ENCODE measurements at regions not wholly inside any gene's neighbourhood (a gene's known extent, or its start where the extent isn't known, plus 50 kb on each side); places are given as distances from the start of the nearest gene placed in this dataset.

- H3K27ac Mint-ChIP-seq = no peak overlapping the region
- no peak overlapping the region for H3K27ac ChIP-seq (ENCODE audit: insufficient read length, low read depth, low read length)
- H3K4me3 Mint-ChIP-seq = no peak overlapping the region
- H3K56ac ChIP-seq (ENCODE audit: insufficient read length, low read depth, low read length) = no peak overlapping the region
- WGBS (ENCODE audit: extremely low coverage, insufficient read length, low lambda C conversion rate) = no CpG with 5 or more reads among the region's 7 CpGs
- no peak for TF ChIP-seq CTCF (conservative IDR thresholded peaks at IDR 0.05)
- H3K23ac ChIP-seq (ENCODE audit: insufficient read length, low read depth, low read length) = no peak overlapping the region
- H3K79me1 ChIP-seq (ENCODE audit: insufficient read depth, low read depth, low read length, poor library complexity, severe bottlenecking) = no peaks in the 10 kb centered on the region
- no peak overlapping the region for H2AFZ ChIP-seq (ENCODE audit: low read length)
- H3K27me3 ChIP-seq (ENCODE audit: insufficient read depth, low read length) = no peaks in the 10 kb centered on the region
- H3K9me3 Mint-ChIP-seq = no peaks in the 10 kb centered on the region; a peak in 1 of 5 replicates
- H3K36me3 Mint-ChIP-seq (ENCODE audit: insufficient read depth in 1 of 3, low read depth in 3 of 3) = no peaks in the 10 kb centered on the region
- no peaks in the 10 kb centered on the region for H4K20me1 ChIP-seq (ENCODE audit: control insufficient read depth, insufficient read depth, insufficient read length)
- no peak overlapping the region for H2AK5ac ChIP-seq (ENCODE audit: insufficient read length, low read length)
- no peaks in the 10 kb centered on the region for H3K23me2 ChIP-seq (ENCODE audit: insufficient read length, low read depth, low read length, poor library complexity, severe bottlenecking)
- H2BK5ac ChIP-seq (ENCODE audit: insufficient read length, low read length) = no peak overlapping the region
- peaks cover 1% of the 10 kb centered on the region; the same call in 1 of the 2 replicates for H3K27me3 Mint-ChIP-seq (ENCODE audit: low read depth)
- H3K4me1 ChIP-seq (ENCODE audit: insufficient read depth, low read length) = no peaks in the 10 kb centered on the region
- no peak overlapping the region for H2BK20ac ChIP-seq (ENCODE audit: low read depth, low read length, poor library complexity, severe bottlenecking)
- no peak overlapping the region for H2BK15ac ChIP-seq (ENCODE audit: low read depth, low read length)
- H3K4me2 ChIP-seq (ENCODE audit: insufficient read depth, insufficient read length, low read length) = no peak overlapping the region
- no peak overlapping the region for H2BK12ac ChIP-seq (ENCODE audit: insufficient read length, low read depth, low read length)
- no peak overlapping the region for H3K9ac ChIP-seq (ENCODE audit: extremely low read depth, insufficient read length, low read length)
- no peak overlapping the region for H3K14ac ChIP-seq (ENCODE audit: insufficient read depth, low read length)
- no peaks in the 10 kb centered on the region for H3K9me3 ChIP-seq (ENCODE audit: control insufficient read depth, low read depth, low read length)
- H4K8ac ChIP-seq (replicated peaks; ENCODE audit: insufficient read length, low read depth, low read length) = no peak overlapping the region
- peaks cover 8 to 11% of the 10 kb centered on the region in 2 experiments; a peak in 3 of 4 replicates for H3K4me1 Mint-ChIP-seq
- no peak for DNase-seq
- no peak overlapping the region for H4K5ac ChIP-seq (ENCODE audit: insufficient read length, low read depth, low read length)
- H4K91ac ChIP-seq (ENCODE audit: insufficient read length, low read depth, low read length) = no peak overlapping the region
- no peak overlapping the region for H3K4ac ChIP-seq (ENCODE audit: low read depth, low read length)
- no peak overlapping the region for H3K18ac ChIP-seq (ENCODE audit: insufficient read length, low read depth, low read length)
- H3K79me2 ChIP-seq (ENCODE audit: insufficient read depth, low read length) = no peaks in the 10 kb centered on the region
- no peak overlapping the region for H2BK120ac ChIP-seq (ENCODE audit: low read depth, low read length, poor library complexity, severe bottlenecking)
- no peak overlapping the region for H3T11ph ChIP-seq (ENCODE audit: low read length)
Measured at GRCh38 chr19:31145007-31145406, 204.2 kb downstream of the TSHZ3 start.

All from H9 (cell line).